ENCODE measurements at regions not wholly inside any gene's neighbourhood (a gene's known extent, or its start where the extent isn't known, plus 50 kb on each side); places are given as distances from the start of the nearest gene placed in this dataset.

DNA sequence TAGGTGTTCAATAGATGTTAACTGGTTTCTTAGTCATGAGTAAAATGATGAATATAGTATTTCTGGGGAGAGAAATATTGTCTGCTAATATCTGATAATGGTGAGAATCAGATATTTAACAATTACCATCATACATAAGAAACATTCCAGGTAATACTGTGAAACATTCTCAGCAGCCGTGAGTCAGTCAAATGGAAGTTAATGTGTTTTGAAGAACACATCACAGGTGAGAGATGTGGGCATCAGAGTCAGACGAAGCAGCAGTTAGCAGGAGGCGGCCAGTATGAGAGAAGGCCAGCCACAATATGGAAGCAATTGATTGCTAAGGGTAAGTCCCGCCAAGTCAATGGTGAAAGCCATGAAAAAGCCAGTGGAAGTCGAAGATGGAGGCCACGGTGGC lies 1035.9 kb downstream of the TUSC7 start:
- Histone ChIP-seq H3K4me3 (no peak overlapping the region), H3K27me3 (no peaks in the 10 kb centered on the region), H3K27ac (no peak overlapping the region), H3K4me1 (no peaks in the 10 kb centered on the region), H3K36me3 (no peaks in the 10 kb centered on the region), H3K9me3 (no peaks in the 10 kb centered on the region)
- DNase-seq: no peak
- intact Hi-C loops (cut with DNase I): no loop called here
- TF ChIP-seq POLR2A (IDR thresholded peaks at IDR 0.05): no peak
- TF ChIP-seq, protein P1, sequence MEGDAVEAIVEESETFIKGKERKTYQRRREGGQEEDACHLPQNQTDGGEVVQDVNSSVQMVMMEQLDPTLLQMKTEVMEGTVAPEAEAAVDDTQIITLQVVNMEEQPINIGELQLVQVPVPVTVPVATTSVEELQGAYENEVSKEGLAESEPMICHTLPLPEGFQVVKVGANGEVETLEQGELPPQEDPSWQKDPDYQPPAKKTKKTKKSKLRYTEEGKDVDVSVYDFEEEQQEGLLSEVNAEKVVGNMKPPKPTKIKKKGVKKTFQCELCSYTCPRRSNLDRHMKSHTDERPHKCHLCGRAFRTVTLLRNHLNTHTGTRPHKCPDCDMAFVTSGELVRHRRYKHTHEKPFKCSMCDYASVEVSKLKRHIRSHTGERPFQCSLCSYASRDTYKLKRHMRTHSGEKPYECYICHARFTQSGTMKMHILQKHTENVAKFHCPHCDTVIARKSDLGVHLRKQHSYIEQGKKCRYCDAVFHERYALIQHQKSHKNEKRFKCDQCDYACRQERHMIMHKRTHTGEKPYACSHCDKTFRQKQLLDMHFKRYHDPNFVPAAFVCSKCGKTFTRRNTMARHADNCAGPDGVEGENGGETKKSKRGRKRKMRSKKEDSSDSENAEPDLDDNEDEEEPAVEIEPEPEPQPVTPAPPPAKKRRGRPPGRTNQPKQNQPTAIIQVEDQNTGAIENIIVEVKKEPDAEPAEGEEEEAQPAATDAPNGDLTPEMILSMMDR (IDR thresholded peaks at IDR 0.05): no peak
- WGBS, 2 donors: 84 to 89% methylated on average over 6 of the region's 6 CpGs

DNA sequence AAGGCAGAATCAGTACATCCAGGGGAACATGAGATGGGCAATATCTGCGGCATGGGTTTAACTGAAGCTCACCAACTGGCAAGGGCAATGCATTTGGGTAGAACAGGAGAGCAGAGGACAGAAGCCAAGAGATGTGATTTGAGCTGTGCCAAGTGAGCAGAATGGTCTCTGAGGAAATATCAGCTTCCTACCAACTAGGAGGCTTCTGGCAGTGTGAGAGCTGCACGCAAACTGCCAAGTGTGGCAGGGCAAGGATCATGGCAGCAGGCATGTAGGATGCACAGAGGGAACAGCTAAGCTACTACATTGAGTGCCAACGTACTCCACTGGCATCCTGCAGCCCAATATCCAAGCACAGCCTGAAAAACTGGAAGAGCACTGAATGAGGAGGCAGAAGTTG lies 1036.5 kb downstream of the TUSC7 start:
- TF ChIP-seq, protein P1 (IDR thresholded peaks at IDR 0.05): no peak
- TF ChIP-seq POLR2A (IDR thresholded peaks at IDR 0.05): no peak
- H3K27me3 ChIP-seq: no peaks in the 10 kb centered on the region
- no peaks in the 10 kb centered on the region for H3K4me1 ChIP-seq
- no peak overlapping the region for H3K4me3 ChIP-seq
- 43 to 74% methylated on average over 3 of the region's 3 CpGs for WGBS, 2 donors
- intact Hi-C loops (cut with DNase I): no loop called here
- H3K36me3 ChIP-seq: no peaks in the 10 kb centered on the region
- no peak for DNase-seq
- no peaks in the 10 kb centered on the region for H3K9me3 ChIP-seq
- no peak overlapping the region for H3K27ac ChIP-seq

DNA sequence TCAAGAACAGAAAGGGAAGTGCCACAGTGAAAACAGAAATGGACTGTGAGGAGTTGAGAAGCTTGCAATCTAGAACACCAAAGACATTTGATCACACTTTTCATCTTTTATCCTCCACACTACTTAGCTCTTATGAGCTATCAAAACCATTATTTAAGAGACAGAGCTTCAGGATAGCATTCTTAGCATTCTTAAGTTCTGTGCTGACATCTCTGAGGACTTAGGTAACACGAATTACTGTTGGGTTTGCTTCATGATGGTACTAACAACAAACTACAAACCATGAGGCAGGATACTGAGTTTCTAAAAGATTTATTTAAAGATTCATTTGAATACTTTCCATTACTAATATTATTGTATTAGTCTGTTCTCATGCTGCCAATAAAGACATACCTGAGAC lies 1038.6 kb downstream of the TUSC7 start:
- TF ChIP-seq POLR2A (IDR thresholded peaks at IDR 0.05): no peak
- TF ChIP-seq, protein P1 (IDR thresholded peaks at IDR 0.05): no peak
- intact Hi-C loops (cut with DNase I): no loop called here
- no peaks in the 10 kb centered on the region for H3K9me3 ChIP-seq
- 62 to 76% methylated on average over 1 of the region's 1 CpG for WGBS, 2 donors
- H3K4me3 ChIP-seq: no peak overlapping the region
- no peak overlapping the region for H3K27ac ChIP-seq
- H3K27me3 ChIP-seq: no peaks in the 10 kb centered on the region
- H3K4me1 ChIP-seq: no peaks in the 10 kb centered on the region
- DNase-seq: no peak
- no peaks in the 10 kb centered on the region for H3K36me3 ChIP-seq

DNA sequence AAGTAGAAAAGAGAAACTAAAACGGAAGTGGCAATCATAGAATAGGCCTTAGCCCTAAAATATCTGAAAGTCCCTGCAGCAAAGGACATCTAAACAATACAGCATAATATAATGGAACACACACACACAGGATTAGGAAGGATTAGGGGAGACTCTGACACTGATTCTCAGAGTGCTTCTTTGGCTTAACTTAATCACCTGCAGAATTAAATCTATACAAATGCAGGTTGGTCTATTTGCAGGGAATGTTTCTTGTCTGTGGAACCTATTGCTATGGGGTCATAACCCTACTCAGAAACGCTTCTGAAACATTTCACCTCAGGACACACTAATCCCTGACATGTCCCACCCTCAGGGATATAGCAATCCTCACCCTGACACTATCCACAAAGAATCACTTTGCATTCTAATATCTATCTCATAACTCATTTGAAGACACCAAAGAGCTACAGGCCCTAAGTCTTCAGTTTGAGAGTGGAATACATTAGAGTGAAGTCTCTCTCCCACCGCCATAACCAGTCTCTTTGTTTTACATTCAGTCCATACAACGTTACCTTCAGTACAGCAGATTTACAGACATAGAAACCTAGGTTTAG lies 1041.2 kb downstream of the TUSC7 start:
- H3K4me1 ChIP-seq: no peaks in the 10 kb centered on the region
- no peaks in the 10 kb centered on the region for H3K27me3 ChIP-seq
- TF ChIP-seq POLR2A (IDR thresholded peaks at IDR 0.05): no peak
- TF ChIP-seq, protein P1 (IDR thresholded peaks at IDR 0.05): no peak
- H3K36me3 ChIP-seq: no peaks in the 10 kb centered on the region
- no peak overlapping the region for H3K4me3 ChIP-seq
- no peak for DNase-seq
- 64% methylated on average over 4 of the region's 4 CpGs for WGBS, 2 donors
- H3K9me3 ChIP-seq: no peaks in the 10 kb centered on the region
- intact Hi-C loops (cut with DNase I): no loop called here
- no peak overlapping the region for H3K27ac ChIP-seq

DNA sequence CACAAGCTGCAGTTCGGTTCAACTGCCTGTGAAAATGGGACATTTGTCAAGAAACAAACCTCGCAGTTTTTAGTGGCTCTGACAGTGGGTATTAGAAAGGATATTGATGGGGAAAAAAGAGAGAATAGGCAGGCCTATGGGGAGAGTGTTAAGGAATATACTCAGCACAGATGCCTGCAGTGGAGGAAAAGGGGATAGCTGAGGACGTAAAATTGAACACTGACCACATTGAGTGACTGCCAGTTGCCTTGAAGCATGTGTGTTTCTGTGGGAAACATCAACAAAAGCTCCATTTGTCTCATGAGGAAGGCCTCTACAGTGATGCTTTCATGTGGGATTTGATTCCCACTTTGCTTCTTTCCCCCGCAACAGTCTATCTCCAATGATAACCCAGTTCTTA lies 1042.1 kb downstream of the TUSC7 start:
- Histone ChIP-seq H3K4me3 (no peak overlapping the region), H3K27ac (no peak overlapping the region), H3K27me3 (no peaks in the 10 kb centered on the region), H3K9me3 (no peaks in the 10 kb centered on the region), H3K4me1 (no peaks in the 10 kb centered on the region), H3K36me3 (no peaks in the 10 kb centered on the region)
- TF ChIP-seq, protein P1 (IDR thresholded peaks at IDR 0.05): no peak
- no peak for DNase-seq
- 63 to 64% methylated on average over 4 of the region's 4 CpGs for WGBS, 2 donors
- intact Hi-C loops (cut with DNase I): no loop called here
